GM19395 (cell line): ENCODE measurements at regions not wholly inside any gene's neighbourhood (a gene's known extent, or its start where the extent isn't known, plus 50 kb on each side); places are given as distances from the start of the nearest gene placed in this dataset.

Experiments
- ATAC-seq: cut with Tn5 transposase; IDR thresholded peaks from one replicate; pipeline ENCODE4 v1.9.1; 2021; ENCODE audit warnings: mild to moderate bottlenecking, moderate library complexity; ENCODE audit not compliant: unreplicated experiment

DNA sequence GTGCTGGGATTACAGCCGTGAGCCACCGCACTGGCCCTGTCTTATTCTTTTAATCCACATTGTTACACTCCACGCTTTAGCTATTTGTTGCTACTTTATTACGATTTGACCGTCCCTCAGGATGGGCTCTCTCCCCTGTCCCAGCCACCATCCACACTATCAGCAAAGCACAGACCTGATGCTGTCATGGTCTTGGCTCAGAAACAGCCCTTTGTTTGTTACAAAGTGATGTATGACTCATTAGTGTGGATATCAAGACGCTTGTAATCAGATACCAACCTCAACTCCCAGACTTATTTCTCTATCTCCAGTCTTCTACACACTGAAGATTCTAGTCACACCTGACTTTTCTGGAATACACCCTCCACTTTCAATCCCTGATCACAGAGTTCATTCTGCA, 84.6 kb upstream of the FREM2 start:
- no peak for ATAC-seq

DNA sequence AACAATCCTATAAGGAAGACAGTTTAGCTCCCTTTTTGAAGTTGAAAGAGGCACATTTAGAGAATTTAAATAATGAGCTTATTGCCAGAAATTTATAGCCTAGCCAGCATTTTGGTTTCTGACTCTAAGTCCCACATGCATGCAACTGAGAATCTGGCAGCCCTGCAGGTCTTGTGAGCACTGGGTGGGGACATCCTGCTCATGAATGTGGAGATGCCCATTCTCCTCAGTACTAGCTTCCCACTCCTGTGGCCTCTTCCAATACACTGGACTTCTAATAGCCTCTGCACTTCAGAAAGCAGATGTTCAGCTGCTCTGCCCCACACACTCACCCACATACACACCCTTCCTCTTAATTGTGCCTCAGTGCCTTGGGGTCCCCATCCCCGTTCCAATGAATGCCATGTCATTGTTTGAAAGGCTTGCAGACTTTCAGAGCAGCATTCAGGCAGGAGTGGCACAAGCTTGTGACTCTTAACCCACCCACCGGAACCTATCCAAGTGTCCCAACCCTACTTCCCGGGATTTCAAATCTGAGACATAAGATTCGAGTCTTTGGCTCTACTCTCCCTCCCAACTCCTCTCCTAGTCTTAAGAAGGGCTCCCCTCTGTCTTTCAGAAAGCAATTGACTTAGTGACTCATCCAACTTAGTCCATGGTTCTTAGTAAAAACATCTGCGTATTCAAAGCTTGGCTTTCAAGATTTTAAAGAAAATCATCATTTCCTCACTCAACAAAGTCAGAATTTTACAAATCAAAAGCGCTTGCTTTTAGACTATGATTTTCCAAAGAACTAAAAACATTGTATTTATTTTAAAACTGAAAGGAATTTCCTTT, 80.0 kb upstream of the FREM2 start:
- ATAC-seq, result no peak

DNA sequence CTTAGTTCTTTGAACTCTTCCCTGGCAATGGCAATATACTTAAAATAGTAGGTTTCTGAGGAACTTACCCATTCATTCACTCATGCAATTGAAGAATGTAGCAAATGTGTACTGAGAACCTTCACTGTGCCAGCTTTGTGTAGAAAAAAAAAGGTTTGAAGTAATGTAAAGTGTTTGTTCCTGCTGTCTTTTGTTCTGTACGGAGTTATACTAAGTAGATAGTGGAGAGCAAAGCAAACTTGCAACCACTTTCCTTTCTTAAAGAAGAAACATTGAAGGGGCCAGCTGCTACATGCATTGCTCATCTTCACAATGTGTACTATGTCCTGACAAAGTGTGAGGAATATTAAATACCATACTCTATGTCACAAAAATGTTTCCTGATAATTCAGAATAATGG, 68.9 kb upstream of the FREM2 start:
- no peak for ATAC-seq

DNA sequence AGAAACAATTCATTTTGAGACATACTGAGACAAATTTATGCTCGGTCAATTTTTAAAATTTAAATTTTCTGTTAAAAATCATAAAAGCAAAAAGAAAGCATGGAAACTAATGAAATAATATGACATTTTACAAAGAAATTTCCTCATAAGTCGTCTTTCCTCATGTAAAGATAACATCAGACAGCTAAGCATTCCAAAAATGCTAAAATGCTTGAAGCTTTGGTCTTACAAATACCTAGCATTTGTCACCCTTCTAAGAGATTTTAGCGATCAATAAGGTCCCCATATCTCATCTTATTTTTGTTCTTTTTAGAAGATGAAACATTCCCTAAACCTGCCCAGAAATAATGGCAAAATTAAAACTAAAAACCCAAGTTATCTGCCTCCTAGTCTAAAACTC, 68.5 kb upstream of the FREM2 start:
- no peak for ATAC-seq

DNA sequence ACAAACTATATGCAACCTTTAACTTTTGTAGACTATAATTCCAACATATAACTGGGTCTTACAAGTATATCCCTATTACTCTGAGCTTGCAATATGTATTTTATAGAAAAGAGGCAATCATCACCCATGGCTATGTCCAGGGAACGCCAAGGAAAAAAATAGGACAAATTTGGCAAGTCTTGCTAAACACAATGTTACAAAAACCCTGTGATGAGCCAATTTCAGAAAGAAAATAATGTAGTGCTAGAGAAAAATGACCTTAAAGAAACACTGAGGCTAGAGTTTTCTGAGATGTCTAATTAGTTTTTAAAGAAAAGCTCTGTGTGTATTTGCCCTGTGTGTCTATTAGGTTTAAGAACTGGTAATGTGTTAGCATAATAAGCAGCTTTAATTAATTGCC, 68.0 kb upstream of the FREM2 start:
- no peak for ATAC-seq

DNA sequence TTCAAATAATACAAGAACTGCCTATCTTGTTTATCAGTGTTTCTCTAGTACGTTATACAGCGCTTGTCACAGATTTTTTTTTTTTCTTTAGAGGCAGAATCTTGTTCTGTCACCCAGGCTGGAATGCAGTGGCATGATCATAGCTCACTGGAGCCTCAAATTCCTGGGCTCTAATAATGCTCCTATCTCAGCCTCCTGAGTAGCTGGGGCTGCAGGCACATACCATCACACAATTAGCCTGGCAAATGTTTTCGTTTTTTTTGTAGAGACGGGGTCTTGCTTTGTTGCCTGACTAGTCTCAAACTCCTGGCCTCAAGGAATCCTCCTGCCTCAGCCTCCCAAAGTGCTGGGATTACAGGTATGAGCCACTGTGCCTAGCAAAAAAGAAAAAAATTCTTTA, 66.0 kb upstream of the FREM2 start:
- no peak for ATAC-seq

DNA sequence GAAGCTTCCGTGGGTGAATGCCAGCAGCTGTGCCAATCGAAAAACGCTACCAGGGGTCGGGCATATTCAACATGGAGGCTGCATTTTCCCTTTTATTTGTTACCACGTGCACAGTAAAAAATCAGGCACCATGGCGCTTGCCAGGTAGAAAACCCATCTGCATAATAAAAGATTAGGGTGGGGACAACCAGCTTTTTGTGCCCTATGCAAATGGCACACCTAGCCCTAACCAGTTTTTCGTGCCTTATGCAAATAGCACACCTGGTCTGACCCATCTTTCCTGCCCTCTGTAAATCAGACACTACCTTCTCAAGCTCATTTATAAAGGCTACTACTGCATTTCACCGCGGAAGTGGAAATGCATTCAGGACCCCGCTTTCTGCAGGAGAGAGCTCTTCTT, 62.1 kb upstream of the FREM2 start:
- ATAC-seq, result no peak

DNA sequence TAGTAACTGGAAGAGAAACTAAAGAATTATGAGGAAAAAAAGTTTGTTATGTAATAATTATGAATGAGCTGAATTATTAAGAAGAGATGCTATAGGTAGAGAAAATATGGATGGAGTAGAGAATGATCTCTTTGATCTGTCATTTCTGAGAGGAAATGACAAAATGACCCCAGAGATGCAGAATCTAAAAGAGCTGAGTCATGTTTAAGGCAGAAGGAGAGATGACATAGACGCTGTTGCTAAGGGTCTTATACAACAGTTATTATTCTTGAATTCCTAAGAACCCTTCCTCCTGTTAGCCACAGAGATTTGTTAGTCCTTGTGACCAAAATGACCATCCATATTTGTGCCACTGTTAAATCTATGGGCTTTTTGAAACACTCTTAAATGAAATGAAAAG, 58.3 kb upstream of the FREM2 start:
- no peak for ATAC-seq

DNA sequence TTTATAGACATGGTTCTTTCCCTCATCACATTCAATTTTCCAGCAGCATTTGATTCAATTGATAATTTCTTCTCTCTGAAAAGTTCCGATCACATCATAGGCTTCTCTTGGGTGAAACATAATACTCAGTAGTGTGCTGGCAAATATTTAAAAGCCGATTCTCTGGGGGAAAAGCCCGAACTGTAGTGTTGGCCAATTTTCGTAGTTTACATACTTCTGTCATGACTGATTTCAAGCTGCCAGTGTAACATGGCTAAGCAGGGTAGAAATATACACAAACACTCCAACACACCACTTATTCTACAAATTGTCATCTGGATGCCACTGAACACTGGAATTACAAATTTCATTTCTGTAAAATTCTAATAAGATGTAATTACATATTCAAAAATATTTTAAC, 56.1 kb upstream of the FREM2 start:
- ATAC-seq, result no peak

DNA sequence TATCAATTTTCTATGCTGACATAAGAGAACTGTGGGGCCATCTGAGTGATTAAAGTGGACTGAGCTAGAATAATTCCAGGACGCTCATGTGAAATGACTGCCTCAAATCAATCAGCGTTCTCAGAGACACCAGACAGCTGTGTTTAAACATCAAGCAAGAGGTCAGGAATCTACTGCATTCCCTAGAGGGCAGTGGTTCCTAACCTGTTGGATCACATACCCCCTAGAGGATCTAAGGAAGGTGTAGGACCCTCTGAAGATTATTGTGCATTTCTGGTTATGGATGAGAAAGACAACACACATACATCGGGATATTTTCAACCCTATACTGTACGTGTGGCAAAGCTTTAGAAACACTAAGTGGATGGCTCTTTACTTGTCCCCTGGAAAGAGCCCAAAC, 51.8 kb upstream of the FREM2 start:
- no peak for ATAC-seq

DNA sequence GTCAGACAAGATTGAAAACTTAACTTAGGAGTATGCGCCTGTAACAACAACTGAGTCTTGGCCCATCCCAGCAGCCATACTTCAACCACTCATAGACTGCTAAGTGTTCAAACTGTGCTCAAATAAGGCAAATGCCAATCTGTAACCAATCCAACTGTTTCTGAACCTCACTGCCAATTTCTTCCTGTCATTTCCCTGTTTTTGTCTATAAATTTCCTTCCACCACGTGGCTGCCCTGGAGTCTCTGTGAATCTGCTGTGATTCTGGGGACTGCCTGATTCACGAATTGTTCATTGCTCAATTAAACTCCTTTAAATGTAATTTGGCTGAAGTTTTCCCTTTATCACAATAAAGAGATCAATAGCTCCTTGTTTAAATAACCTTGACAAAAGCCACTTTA, 50.8 kb upstream of the FREM2 start:
- ATAC-seq, result no peak

DNA sequence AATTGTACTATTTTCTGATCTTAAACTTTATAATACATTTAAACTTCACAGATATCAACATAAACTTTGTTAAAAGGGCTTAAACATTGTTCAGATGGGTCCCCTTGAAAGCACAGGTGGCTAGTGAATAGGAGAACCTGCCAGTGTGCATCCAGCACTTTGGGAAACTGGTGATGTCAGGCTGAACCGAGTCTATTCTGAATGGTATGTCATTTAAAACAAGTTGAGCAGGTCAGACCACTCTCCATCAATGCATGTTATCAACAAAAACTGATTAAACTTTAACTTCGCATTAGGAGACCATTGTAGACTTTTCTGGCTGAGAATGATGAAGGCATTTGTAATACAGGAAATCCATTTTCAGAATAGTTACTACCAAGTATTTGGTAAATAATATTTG, 50.1 kb upstream of the FREM2 start:
- no peak for ATAC-seq
